Activated CD4-positive, alpha-beta T cell treated with anti-CD3 and anti-CD28 coated beads, Interleukin-2, amount 10 ng/mL, durations not matched to agents 7 days and 5 days (primary cell): ENCODE measurements at regions not wholly inside any gene's neighbourhood (a gene's known extent, or its start where the extent isn't known, plus 50 kb on each side); places are given as distances from the start of the nearest gene placed in this dataset.

ENCODE experiments used
- CTCF ChIA-PET: fragments of 350-600 bp; sonication (Branson Sonifier 250); formaldehyde crosslinking; loops from one replicate; lab custom pipeline; 2021; ENCODE audit warnings: antibody characterized with exemption; lab: Charles Lee
- POLR2A ChIA-PET: fragments of 350-600 bp; sonication (Branson Sonifier 250); formaldehyde crosslinking; loops from one replicate; lab custom pipeline; 2021; ENCODE audit warnings: antibody characterized with exemption; lab: Charles Lee
- DNase-seq: peaks from one replicate; pipeline ENCODE4 v3.0.0-alpha.2; 2020
- H3K27ac Mint-ChIP-seq: one replicate; pipeline ENCODE4 v1.8.0; 2021; ENCODE audit warnings: mild to moderate bottlenecking, moderate library complexity, mixed read lengths
- H3K27me3 Mint-ChIP-seq: one replicate; pipeline ENCODE4 v1.8.0; 2021; ENCODE audit warnings: mixed read lengths
- H3K36me3 Mint-ChIP-seq: one replicate; pipeline ENCODE4 v1.8.0; 2021; ENCODE audit warnings: low read depth, mixed read lengths
- H3K4me1 Mint-ChIP-seq: one replicate; pipeline ENCODE4 v1.8.0; 2021; ENCODE audit warnings: mixed read lengths
- H3K4me3 Mint-ChIP-seq: one replicate; pipeline ENCODE4 v1.8.0; 2021; ENCODE audit warnings: mild to moderate bottlenecking, moderate library complexity, mixed read lengths
- H3K9me3 Mint-ChIP-seq: one replicate; pipeline ENCODE4 v1.8.0; 2021; ENCODE audit warnings: mixed read lengths

- POLR2A ChIA-PET, result no interaction called here
- Mint-ChIP-seq H3K4me3 (no peak overlapping the region), H3K27ac (no peak overlapping the region), H3K27me3 (no peaks in the 10 kb centered on the region), H3K36me3 (no peaks in the 10 kb centered on the region), H3K9me3 (no peaks in the 10 kb centered on the region), H3K4me1 (no peaks in the 10 kb centered on the region)
- no peak for DNase-seq
- CTCF ChIA-PET, result no interaction called here
Measured at GRCh38 chr13:111857336-111857735, 209.6 kb upstream of the SOX1 start.

GRCh38 chr13:111857846-111858560, 208.9 kb upstream of the SOX1 start:
- Mint-ChIP-seq H3K36me3 (no peaks in the 10 kb centered on the region), H3K27me3 (no peaks in the 10 kb centered on the region), H3K9me3 (no peaks in the 10 kb centered on the region), H3K4me3 (no peak overlapping the region), H3K27ac (no peak overlapping the region), H3K4me1 (no peaks in the 10 kb centered on the region)
- CTCF ChIA-PET, result no interaction called here
- DNase-seq, result no peak
- POLR2A ChIA-PET, result no interaction called here

GRCh38 chr13:111858571-111858970, 208.4 kb upstream of the SOX1 start:
- ChIA-PET CTCF (no interaction called here), POLR2A (no interaction called here)
- H3K4me3 Mint-ChIP-seq, result no peak overlapping the region
- no peaks in the 10 kb centered on the region for H3K27me3 Mint-ChIP-seq
- no peaks in the 10 kb centered on the region for H3K9me3 Mint-ChIP-seq
- no peaks in the 10 kb centered on the region for H3K4me1 Mint-ChIP-seq
- no peak for DNase-seq
- H3K36me3 Mint-ChIP-seq, result no peaks in the 10 kb centered on the region
- H3K27ac Mint-ChIP-seq, result no peak overlapping the region

GRCh38 chr13:111859354-111860230, 207.4 kb upstream of the SOX1 start:
- Mint-ChIP-seq H3K4me3 (no peak overlapping the region), H3K27me3 (no peaks in the 10 kb centered on the region), H3K36me3 (no peaks in the 10 kb centered on the region), H3K9me3 (no peaks in the 10 kb centered on the region), H3K27ac (no peak overlapping the region), H3K4me1 (no peaks in the 10 kb centered on the region)
- ChIA-PET CTCF (no interaction called here), POLR2A (no interaction called here)
- no peak for DNase-seq

- Mint-ChIP-seq H3K27me3 (no peaks in the 10 kb centered on the region), H3K27ac (no peak overlapping the region), H3K36me3 (no peaks in the 10 kb centered on the region), H3K9me3 (no peaks in the 10 kb centered on the region), H3K4me3 (no peak overlapping the region), H3K4me1 (no peaks in the 10 kb centered on the region)
- ChIA-PET CTCF (no interaction called here), POLR2A (no interaction called here)
- no peak for DNase-seq
Measured at GRCh38 chr13:111860231-111860552, 206.8 kb upstream of the SOX1 start.

GRCh38 chr13:111861319-111861718, 205.6 kb upstream of the SOX1 start:
- Mint-ChIP-seq H3K4me3 (no peak overlapping the region), H3K27ac (no peak overlapping the region)
- no peak for DNase-seq

GRCh38 chr13:111861766-111862366, 205.1 kb upstream of the SOX1 start:
- CTCF ChIA-PET, result no interaction called here
- Mint-ChIP-seq H3K4me3 (no peak overlapping the region), H3K4me1 (no peaks in the 10 kb centered on the region), H3K9me3 (no peaks in the 10 kb centered on the region), H3K36me3 (no peaks in the 10 kb centered on the region), H3K27ac (no peak overlapping the region), H3K27me3 (no peaks in the 10 kb centered on the region)
- no peak for DNase-seq
- POLR2A ChIA-PET, result no interaction called here

More at GRCh38 chr13:111861319-111861718, 205.6 kb upstream of the SOX1 start:
- Mint-ChIP-seq H3K36me3 (no peaks in the 10 kb centered on the region), H3K27me3 (no peaks in the 10 kb centered on the region), H3K9me3 (no peaks in the 10 kb centered on the region), H3K4me1 (no peaks in the 10 kb centered on the region)
- CTCF ChIA-PET, result no interaction called here
- POLR2A ChIA-PET, result no interaction called here

- ChIA-PET CTCF (no interaction called here), POLR2A (no interaction called here)
- Mint-ChIP-seq H3K4me1 (no peaks in the 10 kb centered on the region), H3K27ac (no peak overlapping the region), H3K27me3 (no peaks in the 10 kb centered on the region), H3K4me3 (no peak overlapping the region), H3K36me3 (no peaks in the 10 kb centered on the region), H3K9me3 (no peaks in the 10 kb centered on the region)
- no peak for DNase-seq
Measured at GRCh38 chr13:111862836-111863815, 203.8 kb upstream of the SOX1 start.

GRCh38 chr13:111864566-111864965, 202.4 kb upstream of the SOX1 start:
- Mint-ChIP-seq H3K4me3 (no peak overlapping the region), H3K27me3 (no peaks in the 10 kb centered on the region), H3K36me3 (no peaks in the 10 kb centered on the region), H3K9me3 (no peaks in the 10 kb centered on the region), H3K4me1 (no peaks in the 10 kb centered on the region), H3K27ac (no peak overlapping the region)
- no peak for DNase-seq
- ChIA-PET CTCF (no interaction called here), POLR2A (no interaction called here)

GRCh38 chr13:111865046-111865445, 201.9 kb upstream of the SOX1 start:
- H3K27me3 Mint-ChIP-seq, result no peaks in the 10 kb centered on the region
- ChIA-PET CTCF (no interaction called here), POLR2A (no interaction called here)
- H3K4me1 Mint-ChIP-seq, result no peaks in the 10 kb centered on the region
- no peak overlapping the region for H3K27ac Mint-ChIP-seq
- DNase-seq, result no peak
- H3K36me3 Mint-ChIP-seq, result no peaks in the 10 kb centered on the region
- no peak overlapping the region for H3K4me3 Mint-ChIP-seq
- no peaks in the 10 kb centered on the region for H3K9me3 Mint-ChIP-seq

- Mint-ChIP-seq H3K27ac (no peak overlapping the region), H3K36me3 (no peaks in the 10 kb centered on the region), H3K4me3 (no peak overlapping the region), H3K4me1 (no peaks in the 10 kb centered on the region), H3K9me3 (no peaks in the 10 kb centered on the region), H3K27me3 (no peaks in the 10 kb centered on the region)
- POLR2A ChIA-PET, result no interaction called here
- no peak for DNase-seq
- CTCF ChIA-PET, result no interaction called here
Measured at GRCh38 chr13:111865826-111866225, 201.1 kb upstream of the SOX1 start.

- no peaks in the 10 kb centered on the region for H3K9me3 Mint-ChIP-seq
- no peak for DNase-seq
- H3K36me3 Mint-ChIP-seq, result no peaks in the 10 kb centered on the region
- POLR2A ChIA-PET, result no interaction called here
- no peaks in the 10 kb centered on the region for H3K4me1 Mint-ChIP-seq
- no peak overlapping the region for H3K27ac Mint-ChIP-seq
- CTCF ChIA-PET, result no interaction called here
- H3K27me3 Mint-ChIP-seq, result no peaks in the 10 kb centered on the region
- no peak overlapping the region for H3K4me3 Mint-ChIP-seq
Measured at GRCh38 chr13:111866731-111867245, 200.2 kb upstream of the SOX1 start.
